RWPE2 (cell line): ENCODE measurements at regions not wholly inside any gene's neighbourhood (a gene's known extent, or its start where the extent isn't known, plus 50 kb on each side); places are given as distances from the start of the nearest gene placed in this dataset.

Experiments used
- ATAC-seq: fragments of 200-7000 bp; cut with Tn5 transposase; 3 replicates; pipeline ENCODE4 v1.9.1; 2021; ENCODE audit warnings: low read depth
- DNase-seq: peaks from one replicate; pipeline ENCODE4 v3.0.0-alpha.2; 2020; ENCODE audit warnings: low spot score
- H3K27ac ChIP-seq: fragments of 450-650 bp; 2 replicates; pipeline ENCODE4 v1.5.1; 2017; ENCODE audit warnings: mild to moderate bottlenecking; ENCODE audit not compliant: poor library complexity, severe bottlenecking
- H3K27me3 ChIP-seq: fragments of 250-450 bp; sonication (Bioruptor Pico); 2 replicates; pipeline ENCODE4 v1.5.1; 2021; ENCODE audit warnings: mild to moderate bottlenecking, moderate library complexity; ENCODE audit not compliant: insufficient read depth, poor library complexity, severe bottlenecking
- H3K36me3 ChIP-seq: fragments of 250-450 bp; sonication (Bioruptor Pico); 2 replicates; pipeline ENCODE4 v1.5.1; 2020; ENCODE audit warnings: low read depth, mild to moderate bottlenecking, moderate library complexity
- H3K4me1 ChIP-seq: fragments of 250-450 bp; sonication (Bioruptor Pico); 2 replicates; pipeline ENCODE4 v1.5.1; 2021; ENCODE audit warnings: mild to moderate bottlenecking, moderate library complexity; ENCODE audit not compliant: insufficient read depth, poor library complexity, severe bottlenecking
- H3K4me3 ChIP-seq: fragments of 250-450 bp; sonication (Bioruptor Pico); 2 replicates; pipeline ENCODE4 v1.5.1; 2021; ENCODE audit warnings: mild to moderate bottlenecking, moderate library complexity; ENCODE audit not compliant: severe bottlenecking
- H3K9me3 ChIP-seq: fragments of 250-450 bp; sonication (Bioruptor Pico); 2 replicates; pipeline ENCODE4 v1.5.1; 2021; ENCODE audit warnings: mild to moderate bottlenecking, moderate library complexity; ENCODE audit not compliant: severe bottlenecking
- CTCF ChIP-seq: fragments of 450-650 bp; IDR thresholded peaks from one replicate; pipeline ENCODE4 v1.5.1; 2017; ENCODE audit warnings: mild to moderate bottlenecking, moderate library complexity; ENCODE audit not compliant: poor library complexity, severe bottlenecking

GRCh38 chr5:14006823-14007520, 62.5 kb upstream of the DNAH5 start:
- ATAC-seq: no peak
- Histone ChIP-seq H3K4me3 (no peak overlapping the region), H3K27me3 (no peaks in the 10 kb centered on the region), H3K36me3 (no peaks in the 10 kb centered on the region), H3K4me1 (peaks cover 22% of the 10 kb centered on the region), H3K9me3 (no peaks in the 10 kb centered on the region), H3K27ac (no peak overlapping the region)
- TF ChIP-seq CTCF: no peak
- DNase-seq: no peak

GRCh38 chr5:14004598-14005394, 60.3 kb upstream of the DNAH5 start:
- no peak for ATAC-seq
- peaks cover 11% of the 10 kb centered on the region for H3K4me1 ChIP-seq
- TF ChIP-seq CTCF: no peak

GRCh38 chr5:14003936-14004335, 59.4 kb upstream of the DNAH5 start:
- H3K4me3 ChIP-seq: no peak overlapping the region

More at GRCh38 chr5:14004598-14005394, 60.3 kb upstream of the DNAH5 start:
- Histone ChIP-seq H3K9me3 (no peaks in the 10 kb centered on the region), H3K27ac (no peak overlapping the region), H3K27me3 (no peaks in the 10 kb centered on the region), H3K36me3 (no peaks in the 10 kb centered on the region), H3K4me3 (no peak overlapping the region)
- no peak for DNase-seq

GRCh38 chr5:14003513-14003912, 59.0 kb upstream of the DNAH5 start:
- Histone ChIP-seq H3K4me1 (no peaks in the 10 kb centered on the region), H3K27me3 (no peaks in the 10 kb centered on the region), H3K36me3 (no peaks in the 10 kb centered on the region), H3K4me3 (no peak overlapping the region), H3K9me3 (no peaks in the 10 kb centered on the region), H3K27ac (no peak overlapping the region)
- no peak for ATAC-seq
- no peak for DNase-seq
- TF ChIP-seq CTCF: no peak

More at GRCh38 chr5:14003936-14004335, 59.4 kb upstream of the DNAH5 start:
- H3K4me1 ChIP-seq: peaks cover 3% of the 10 kb centered on the region
- TF ChIP-seq CTCF: no peak
- H3K27me3 ChIP-seq: no peaks in the 10 kb centered on the region
- DNase-seq (no peak), ATAC-seq (no peak)
- H3K36me3 ChIP-seq: no peaks in the 10 kb centered on the region
- H3K9me3 ChIP-seq: no peaks in the 10 kb centered on the region
- H3K27ac ChIP-seq: no peak overlapping the region
